Dedifferentiated amniotic fluid mesenchymal stem cell (primary cell): ENCODE measurements at regions not wholly inside any gene's neighbourhood (a gene's known extent, or its start where the extent isn't known, plus 50 kb on each side); places are given as distances from the start of the nearest gene placed in this dataset.
A peak's percentile ranks its signal among the peaks of the same experiment; 100 is the strongest.

ENCODE experiments used
- DNase-seq: peaks from one replicate; pipeline ENCODE4 v3.0.0-alpha.2; 2016; ENCODE audit errors: extremely low spot score

- DNase-seq, result no peak
Observed at GRCh38 chr2:216808805-216809425, 50.9 kb downstream of the TNP1 start.

GRCh38 chr2:216807857-216808272 lies 52.0 kb downstream of the TNP1 start:
- no peak for DNase-seq

- no peak for DNase-seq
Observed at GRCh38 chr2:216804357-216805350, 55.2 kb downstream of the TNP1 start.

GRCh38 chr2:216803791-216804190 lies 56.1 kb downstream of the TNP1 start:
- DNase-seq, result no peak

GRCh38 chr2:216802516-216803215 lies 57.2 kb downstream of the TNP1 start:
- DNase-seq, result no peak

DNA sequence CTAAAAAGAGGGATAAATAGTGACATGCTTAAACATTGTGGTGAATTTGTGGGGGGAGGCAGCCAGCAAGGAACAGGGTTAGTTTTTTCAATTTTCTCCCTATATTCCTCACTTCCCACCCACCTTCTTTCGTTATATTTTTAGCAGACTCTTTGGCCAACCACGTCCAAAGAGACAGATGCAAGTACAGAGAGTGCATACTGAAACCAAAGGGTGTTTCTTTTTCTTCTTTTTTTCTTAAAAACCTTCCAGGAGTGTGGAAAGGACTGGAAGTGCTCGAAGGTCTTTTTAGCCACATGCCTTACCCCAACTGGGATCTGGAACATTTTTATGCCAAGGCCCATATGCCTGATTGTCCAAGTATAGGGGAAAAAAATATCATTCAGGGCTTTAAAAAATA lies 59.0 kb downstream of the TNP1 start:
- DNase-seq, result no peak

GRCh38 chr2:216799873-216800431 lies 59.9 kb downstream of the TNP1 start:
- DNase-seq, result no peak

GRCh38 chr2:216796115-216796840 lies 63.6 kb downstream of the TNP1 start:
- DNase-seq, result no peak

- DNase-seq, result no peak
Observed at GRCh38 chr2:216793386-216793785, 66.5 kb downstream of the TNP1 start.

DNA sequence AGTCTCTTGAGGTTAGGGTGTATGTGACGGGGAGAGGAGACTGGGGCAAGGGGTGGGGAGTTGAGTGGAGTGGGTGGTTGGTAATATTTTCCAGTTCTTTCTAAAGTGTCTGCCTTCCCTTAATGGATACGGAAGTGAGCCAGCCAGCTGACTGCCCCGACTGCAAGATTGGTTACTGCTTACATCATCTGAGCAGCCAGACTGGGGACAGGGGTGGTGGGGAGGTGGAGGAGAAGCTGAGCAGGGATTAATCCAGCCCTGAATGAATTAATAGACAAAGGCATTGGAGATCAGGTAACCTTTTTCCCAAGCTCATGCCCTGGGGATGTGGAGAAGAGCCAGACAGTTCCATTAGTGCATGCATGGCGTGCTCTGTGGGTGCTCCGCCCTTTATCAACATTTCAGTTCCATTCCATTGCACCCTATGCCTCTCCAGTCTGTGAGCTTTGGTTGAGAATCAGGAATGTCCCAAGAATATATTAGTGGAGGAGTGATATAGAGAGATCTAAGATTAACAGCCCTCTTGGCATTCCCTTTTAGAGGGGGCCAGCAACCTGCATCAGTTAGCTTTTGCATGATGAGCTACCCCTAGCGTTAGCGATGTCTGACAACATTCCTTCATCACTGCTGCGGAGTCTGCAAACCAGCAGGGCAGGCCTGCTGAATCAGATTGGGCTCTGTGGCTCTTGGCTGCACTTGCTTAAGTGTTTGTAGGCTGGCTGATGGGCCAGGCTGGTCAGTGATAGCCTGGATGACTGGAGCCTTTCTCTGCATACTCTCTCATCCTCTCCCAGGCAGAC lies 67.4 kb downstream of the TNP1 start:
- peak; percentile 87 for DNase-seq

- DNase-seq, result no peak
Observed at GRCh38 chr2:216791303-216791702, 68.6 kb downstream of the TNP1 start.

DNA sequence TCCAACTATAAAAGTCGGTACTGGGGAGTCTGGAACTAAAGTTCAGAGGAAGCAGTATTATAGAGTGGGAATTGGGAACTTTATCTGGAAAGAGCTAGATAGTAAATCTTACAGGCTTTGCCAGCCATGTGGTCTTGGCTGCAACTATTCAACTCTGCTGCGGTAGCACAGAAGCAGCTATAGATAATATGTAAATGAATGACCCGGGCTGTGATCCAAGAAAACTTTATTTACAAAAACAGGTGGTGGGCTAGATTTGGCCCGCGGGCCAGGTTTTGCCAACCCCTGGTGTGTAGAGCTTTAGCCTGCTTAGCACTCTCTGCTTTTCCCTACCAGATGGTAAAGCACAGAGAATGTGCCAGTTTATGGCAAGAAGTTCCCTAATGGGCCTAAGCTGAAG lies 70.8 kb downstream of the TNP1 start:
- DNase-seq, result no peak

- DNase-seq, result no peak
Observed at GRCh38 chr2:216787851-216788540, 71.9 kb downstream of the TNP1 start.

DNA sequence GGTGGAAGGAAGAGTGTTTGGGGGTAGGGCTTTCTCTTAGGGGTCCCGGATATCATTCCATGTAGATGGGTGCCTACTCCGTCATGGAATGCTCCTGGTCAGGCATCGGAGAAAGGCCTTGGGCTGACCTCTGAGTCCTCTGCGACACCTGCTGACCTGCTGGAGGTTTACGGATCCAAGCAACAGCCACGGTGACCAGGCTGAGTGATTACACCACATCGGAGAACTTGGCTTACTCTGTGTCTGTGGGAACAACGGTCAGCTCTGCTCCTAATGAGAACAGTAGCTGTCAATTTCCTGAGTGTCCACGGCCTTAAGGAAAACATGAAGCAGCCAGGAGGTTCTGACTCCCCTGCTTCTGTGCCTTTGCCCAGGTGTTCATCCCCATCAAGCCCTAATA lies 73.2 kb downstream of the TNP1 start:
- DNase-seq, result no peak

DNA sequence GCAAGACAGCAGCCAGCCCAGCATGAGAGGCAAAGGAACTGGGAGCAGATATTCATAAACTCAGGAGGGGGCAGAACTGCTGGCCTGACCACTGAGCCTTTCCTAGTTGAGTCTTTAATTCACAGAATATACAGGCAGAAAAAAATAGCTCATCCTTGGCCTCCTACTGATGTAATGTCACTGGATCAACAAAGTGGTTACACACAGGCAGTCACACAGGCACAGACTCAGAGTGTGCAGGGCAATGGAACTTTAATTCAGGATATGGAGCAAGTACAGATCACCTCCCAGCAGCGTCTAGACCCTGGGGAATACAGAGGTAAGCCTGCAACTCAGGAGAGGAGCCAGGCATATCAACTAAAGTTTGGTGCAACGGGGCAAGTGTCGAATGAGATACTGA lies 75.4 kb downstream of the TNP1 start:
- DNase-seq, result no peak

DNA sequence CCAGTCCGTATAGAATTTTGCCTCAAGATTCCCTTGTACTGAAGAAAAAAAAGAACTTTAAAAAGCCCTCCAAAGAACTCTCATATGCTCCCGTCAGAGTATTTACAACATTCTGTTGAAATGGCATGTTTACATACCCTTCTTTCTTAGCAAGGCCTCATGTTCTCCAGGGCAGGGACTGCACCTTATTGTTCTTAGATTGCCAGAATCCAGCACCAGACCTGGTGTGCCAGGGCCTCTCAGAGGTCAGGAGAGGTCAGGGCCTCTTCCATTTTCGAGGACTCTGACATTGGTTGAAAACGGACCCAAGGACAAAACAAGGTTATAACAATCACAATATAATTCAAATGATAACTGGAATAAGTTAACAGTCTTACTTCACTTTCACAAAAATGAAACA lies 78.2 kb downstream of the TNP1 start:
- no peak for DNase-seq

DNA sequence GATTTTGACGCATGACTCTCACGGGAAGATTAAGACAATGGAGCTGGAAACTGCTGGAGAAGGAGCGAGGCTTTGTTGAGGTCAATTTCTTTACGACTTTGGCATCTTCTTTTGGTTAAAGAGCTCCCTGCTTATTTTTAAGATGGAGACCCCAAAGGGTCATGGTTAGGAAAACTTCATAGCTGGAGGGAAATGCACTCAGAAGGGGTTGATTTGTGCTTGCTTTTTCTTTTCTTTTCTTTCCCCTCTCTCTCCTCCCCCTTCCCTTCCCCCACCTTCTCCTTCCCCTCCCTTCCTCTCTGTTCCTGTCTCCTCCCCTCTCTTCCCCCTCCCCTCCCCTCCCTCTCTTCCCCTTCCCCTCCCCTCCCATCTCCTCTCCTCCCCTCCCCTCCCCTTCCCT lies 79.0 kb downstream of the TNP1 start:
- DNase-seq, result no peak

DNA sequence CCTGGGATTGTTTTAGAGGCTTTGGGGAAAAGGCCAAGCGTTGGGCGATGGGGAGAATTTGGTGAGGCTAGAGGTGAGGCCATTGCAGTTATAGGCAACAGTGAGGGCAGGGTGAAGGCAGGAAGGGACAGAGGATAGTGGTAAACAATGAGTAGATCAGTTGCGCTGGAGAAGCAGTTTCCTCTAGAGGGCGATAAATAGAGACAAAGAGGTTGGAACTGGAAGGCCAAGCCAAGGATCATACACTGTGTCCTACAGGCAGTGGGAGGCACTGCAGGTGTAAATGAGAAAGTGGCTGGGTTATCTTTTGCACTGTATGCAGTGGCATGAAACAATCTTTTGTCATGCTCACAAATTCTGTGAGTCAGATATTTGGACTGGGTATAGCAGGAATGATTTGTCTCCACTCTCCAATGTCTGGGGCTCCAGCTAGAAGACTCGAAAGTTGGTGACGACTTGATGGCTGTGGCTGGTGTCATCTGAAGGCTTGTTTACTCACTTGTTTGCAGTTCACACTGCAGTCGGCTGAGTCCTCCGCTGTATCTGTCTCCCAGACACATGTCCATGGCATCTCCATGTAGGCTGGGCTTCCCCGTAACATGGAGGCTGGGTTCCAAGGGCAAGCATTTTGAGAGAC lies 82.1 kb downstream of the TNP1 start:
- no peak for DNase-seq

DNA sequence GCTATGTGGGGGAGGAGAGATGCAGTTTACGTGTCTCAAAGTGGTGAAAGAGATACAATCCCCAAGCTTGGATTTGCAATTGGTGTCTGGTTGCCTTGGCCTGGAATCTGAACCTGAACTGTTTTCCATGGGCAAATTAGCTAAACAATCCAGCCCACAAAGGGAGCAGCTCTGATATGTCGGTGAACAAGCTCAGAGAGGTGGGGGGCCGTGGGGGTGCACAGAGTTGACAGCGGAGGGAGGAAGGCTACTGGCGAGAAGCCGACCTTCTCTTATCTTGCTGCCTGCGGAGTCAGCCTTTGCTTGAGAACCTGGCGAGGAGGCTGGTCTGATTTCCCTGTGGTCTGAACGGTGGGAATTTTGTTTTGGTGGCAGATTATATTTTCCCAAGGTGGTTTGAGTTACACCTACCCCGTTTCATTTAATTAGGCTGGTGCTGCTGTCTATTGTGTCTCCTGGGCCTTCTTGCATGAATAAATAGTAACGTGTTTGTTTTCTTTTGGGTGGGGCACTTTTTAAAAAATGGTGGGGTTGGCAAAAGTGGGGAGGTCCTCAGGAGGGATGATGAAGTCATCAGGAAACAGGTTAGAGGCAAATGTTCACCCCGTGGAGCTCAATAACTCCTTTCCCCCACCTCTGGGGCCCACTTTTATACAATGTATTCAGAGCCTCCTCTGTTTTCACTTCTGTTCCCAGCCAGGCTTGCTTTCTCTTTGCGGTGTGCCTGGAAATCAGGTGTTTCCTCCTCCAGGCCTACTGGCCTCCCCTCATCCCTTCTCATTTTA lies 80.9 kb upstream of the IGFBP5 start:
- DNase-seq, result no peak
